Inferior parietal cortex (tissue), 1 donor: ENCODE measurements at regions not wholly inside any gene's neighbourhood (a gene's known extent, or its start where the extent isn't known, plus 50 kb on each side); places are given as distances from the start of the nearest gene placed in this dataset.
"Not testable (repeated sequence)": the region's sequence is repeated elsewhere in the genome, so short reads cannot be mapped to it uniquely, and the experiment has no call there.

ENCODE experiments used
- DNase-seq: peaks from one replicate; pipeline ENCODE4 v3.0.0-alpha.2; 2016; ENCODE audit errors: extremely low spot score

DNA sequence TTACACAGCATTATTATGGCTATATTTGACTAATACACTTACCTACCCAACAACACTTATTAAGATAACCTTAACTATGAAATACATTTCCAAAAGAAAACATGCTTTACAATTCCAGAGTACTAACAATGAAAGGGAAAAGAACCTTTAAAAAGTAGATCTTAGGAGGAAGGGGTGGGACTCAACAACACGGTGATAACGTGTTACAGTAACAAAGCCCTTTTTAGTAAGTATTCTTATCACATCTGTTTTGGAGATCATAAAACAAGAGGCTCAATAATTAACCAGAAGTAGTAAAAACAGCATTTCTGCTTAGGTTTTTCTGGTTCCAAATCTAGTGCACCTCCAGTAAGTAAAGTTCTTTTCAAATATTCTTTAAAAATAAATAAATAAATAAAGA, 202.1 kb upstream of the SLC7A11 start:
- DNase-seq: no peak

DNA sequence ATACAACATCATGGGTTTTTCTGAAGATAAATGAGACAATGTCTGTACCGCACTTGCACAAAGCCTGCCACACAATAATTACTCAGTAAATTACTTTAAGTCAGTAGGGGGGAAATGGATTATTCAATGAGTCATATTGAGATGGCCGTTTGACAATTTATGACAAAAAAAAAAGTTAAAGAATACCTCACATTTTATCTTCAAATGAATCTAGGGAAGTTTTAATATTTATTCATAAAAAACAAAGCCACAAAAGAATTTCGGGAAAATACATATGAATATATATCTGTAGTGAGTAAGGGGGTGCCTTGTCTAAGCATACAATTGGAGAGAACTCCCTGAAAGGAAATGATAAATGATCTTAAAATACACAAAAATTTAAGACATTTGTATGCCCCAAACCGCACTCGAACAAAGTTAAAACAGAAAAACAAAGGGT, 197.0 kb upstream of the SLC7A11 start:
- no peak for DNase-seq

DNA sequence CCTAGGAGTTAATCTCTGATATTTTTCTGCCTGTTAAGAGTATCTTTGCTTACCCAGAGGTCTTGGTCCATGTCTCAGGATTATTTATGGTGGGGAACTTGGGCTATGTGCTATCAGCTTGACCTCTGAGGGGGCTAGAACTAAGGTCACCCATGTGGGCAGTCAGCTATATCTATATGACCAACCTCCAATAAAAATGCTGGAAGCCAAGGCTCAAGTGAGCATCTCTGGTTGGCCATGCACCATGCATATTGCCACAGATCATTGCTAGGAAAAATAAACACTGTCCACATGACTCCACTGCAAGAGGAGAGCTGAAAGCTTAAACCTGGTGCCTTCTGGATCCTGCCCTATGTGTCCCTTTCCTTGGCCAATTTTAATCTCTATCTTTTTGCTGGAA, 196.5 kb upstream of the SLC7A11 start:
- DNase-seq: no peak

DNA sequence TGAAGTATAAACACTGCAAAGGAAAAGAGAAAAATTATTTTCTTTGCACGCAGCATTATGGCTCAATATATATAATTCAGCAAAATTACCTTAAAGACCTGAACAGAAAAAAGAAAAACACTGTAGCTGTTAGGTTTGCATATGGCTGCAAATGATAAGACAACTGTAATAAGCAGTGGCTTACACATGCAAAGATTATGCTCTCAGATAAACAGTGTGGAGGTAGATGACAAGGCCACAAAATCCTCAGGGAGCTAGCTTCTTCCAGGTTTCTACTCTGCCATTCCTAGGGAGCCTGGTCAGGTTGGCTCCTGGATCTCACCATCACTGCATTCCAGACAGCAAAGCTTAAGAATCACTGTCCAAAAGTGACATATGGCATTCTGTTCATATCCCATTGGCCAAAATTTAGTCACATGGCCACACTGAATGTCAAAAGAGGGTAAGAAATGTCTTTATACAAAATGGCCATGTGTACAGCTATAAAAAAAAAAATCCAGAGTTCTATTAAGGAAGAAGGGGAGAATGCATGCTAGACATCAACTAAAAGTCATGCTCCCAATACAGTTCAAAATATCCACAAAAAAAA, 195.2 kb upstream of the SLC7A11 start:
- DNase-seq: no peak

DNA sequence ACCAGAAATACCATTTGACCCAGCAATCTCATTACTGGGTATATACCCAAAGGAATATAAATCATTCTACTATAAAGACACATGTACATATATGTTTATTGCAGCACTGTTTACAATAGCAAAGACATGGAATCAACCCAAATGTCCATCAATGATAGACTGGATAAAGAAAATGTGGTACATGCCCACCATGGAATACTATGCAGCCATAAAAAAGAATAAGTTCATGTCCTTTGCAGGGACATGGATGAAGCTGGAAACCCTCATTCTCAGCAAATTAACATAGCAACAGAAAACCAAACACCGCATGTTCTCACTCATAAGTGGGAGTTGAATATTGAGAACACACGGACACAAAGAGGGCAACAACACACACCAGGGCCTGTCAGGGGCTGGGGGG, 193.6 kb upstream of the SLC7A11 start:
- DNase-seq: not testable (repeated sequence)

DNA sequence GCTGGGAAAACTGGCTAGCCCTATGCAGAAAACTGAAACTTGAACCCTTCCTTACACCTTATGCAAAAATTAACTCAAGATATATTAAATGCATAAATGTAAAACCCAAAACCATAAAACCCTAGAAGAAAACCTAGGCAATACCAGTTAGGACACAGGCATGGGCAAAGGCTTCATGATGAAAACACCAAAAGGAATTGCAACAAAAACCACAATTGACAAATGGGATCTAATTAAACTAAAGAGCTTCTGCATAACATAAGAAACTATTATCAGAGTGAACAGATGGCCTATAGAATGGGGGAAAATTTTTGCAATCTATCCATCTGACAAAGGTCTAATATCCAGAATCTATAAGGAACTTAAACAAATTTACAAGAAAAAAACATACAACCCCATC, 192.9 kb upstream of the SLC7A11 start:
- DNase-seq: not testable (repeated sequence)

DNA sequence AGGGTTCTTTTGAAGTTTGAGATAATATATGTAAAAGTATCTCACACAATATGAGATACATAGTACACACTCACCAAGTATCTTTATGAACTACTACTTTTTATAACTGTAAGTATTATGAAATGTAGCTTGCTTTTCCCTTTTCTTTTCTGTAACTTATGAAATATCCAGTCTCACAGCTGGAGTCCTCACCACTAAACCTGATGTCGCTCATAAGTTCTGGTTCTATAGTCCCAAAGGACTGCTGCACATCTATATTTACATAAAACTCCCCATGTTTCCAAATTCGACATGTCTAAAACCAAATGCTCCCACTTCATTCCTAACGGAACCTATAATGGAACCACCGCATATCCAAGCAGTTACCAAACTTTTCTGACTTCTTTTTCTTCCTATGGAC, 186.5 kb upstream of the SLC7A11 start:
- no peak for DNase-seq

DNA sequence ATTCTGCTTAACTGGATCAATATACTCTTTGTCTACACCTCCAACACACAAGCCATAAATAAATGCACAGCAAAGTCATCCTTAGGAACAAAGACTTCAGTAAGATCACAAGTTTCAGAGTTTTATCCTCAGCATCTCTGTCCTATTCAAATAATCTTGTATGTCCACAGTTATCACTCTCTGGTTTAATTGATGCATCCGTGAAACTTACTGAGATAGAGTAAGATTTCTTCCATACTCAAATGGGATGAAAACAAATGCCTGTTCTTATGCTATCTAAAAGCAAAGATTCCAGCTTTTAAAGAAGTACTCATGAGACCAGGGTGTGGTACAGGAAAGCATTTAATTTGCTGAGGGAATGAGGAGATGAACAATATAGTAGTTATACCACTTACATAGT, 184.6 kb upstream of the SLC7A11 start:
- DNase-seq: no peak

DNA sequence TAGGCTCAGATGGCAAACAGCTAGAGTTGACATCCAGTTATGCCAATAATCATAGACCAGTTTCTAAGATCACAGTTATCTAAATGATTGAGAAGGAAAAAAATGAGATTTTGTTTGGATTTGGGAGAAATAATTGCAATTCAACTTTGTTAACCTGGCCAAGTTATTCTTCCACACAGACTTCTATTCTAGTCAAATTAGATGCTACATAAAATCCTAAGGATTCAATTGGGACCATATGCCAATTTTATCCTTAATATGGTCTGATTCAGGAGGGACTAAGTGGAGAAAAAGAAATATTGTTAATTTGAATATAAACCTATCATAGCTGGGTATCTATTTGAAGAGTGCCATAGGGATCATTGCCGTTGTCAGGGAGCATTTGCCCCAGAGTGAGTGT, 178.3 kb upstream of the SLC7A11 start:
- no peak for DNase-seq

DNA sequence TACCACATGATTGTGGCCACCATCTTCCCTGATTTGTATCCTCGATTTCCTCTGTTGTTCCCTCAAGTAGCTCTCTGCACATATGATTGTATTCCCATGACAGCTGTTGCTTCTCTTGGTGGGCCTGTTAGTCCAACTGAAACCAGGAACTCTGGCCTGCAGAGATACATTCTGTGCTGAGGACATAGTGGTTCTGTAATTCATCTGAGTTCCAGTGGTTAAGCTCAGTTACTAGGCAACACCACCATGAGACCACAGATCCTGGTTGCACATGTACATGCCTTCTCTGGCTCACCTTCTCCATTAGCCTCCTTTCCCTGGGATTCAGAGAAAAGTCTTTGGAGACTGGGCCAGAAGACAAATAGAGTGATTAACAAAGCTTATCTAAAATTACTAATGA, 172.1 kb upstream of the SLC7A11 start:
- no peak for DNase-seq

DNA sequence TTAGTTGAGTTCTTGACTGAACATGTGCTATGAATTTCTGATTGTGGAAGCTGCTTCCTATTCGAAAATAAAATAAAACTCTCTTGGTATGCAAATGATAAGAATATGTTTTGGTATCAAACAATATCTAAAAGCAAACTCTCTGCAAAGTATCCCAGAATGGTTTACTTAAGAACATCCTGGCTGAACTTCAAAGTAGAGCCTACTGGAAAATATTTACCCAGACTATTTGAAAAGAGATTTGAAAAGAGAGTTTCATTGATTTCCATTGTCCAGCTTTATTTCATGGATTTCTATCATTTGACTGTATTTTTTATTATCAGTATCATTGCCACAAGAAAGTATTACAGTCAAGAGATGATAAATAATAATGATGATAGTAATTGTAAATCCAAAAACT, 171.1 kb upstream of the SLC7A11 start:
- DNase-seq: no peak

DNA sequence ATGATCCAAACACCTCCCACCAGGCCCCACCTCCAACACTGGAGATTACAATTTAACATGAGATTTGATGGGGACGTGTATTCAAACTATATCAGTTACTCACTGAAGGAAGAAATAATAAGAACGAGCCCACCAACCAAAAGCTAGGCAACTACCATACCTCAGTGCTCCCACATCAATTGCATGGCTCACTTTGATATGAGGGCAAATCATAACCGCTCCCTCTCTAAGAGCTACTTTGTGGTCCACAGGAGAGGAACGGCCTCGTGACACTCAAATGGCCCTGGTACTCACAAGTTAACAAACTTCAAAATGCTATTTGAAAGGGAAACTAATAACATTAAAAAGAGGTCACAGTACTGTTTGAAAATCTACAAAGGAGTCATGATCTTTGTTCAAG, 170.7 kb upstream of the SLC7A11 start:
- no peak for DNase-seq

DNA sequence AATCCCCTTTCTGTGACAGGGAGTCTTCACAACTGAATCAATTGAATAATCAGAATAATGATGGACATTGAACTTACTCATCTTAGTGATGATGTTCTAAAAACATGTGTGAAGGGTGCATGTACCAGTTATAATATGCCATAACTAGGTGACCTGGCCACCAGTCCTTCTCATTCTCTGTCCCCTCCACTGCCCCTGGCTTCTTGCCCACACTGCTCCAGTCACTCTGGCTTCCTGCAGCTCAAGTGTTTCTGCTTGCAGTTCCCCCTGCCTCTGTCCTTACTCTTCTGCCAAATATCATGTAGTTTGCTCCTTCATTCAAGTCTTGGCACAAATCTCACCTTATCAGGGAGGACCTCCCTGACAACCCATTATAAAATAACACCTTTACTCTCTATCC, 168.1 kb upstream of the SLC7A11 start:
- DNase-seq: no peak

DNA sequence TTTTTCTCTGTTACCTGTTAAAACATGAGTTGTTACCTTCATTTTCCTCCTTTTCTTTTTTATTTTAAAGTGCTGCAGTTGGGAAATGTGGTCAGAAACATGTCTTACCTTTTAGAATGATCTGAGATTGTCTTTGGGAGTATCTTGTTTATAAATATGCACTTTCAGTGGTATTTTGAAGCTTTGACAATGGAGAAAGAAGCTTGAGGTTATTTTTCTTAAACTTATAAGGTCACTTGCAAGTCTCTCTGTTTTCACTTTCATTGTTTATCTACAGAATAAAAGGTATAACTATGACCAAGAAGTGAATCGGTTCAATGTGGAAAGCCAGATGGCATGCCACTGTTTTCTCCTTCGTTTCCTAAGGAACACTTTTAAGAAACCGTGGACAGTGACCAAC, 167.5 kb upstream of the SLC7A11 start:
- no peak for DNase-seq

DNA sequence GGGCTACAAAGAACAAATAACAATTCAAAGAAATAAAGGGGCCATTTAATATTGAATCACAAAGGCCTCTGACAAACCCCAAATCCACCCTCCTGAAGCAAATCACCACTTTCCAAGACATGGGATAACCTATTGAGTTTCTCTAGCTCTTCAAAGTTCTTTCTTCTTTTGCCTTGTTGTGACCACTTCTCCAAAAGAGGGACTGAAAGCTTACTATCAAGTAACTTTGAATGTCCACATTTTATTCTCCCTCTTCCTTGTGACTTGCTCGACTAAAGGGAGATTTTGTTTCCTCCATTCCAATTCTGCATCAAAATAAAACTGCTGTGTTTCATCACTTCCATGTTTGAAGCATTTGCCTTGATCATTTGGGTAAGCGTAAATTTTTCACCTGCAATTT, 166.6 kb upstream of the SLC7A11 start:
- DNase-seq: no peak

DNA sequence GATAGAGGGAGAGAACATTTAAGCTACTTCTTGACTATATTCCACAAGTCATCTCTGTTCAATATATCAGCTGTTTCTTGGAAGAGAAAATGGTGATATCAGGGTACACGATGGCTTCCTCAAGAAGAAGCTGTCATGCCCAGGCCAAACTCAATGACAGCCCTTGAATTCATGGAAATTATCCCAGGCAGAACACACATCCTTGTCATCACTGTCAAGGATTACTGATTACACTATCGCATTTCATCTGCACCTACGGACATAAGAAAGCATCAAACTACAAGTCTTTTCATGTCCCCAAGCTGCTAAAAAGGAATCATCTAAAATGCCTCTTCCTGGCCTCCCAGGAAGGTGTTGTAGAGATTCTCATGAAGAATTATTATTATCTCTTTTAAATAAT, 165.2 kb upstream of the SLC7A11 start:
- DNase-seq: no peak

DNA sequence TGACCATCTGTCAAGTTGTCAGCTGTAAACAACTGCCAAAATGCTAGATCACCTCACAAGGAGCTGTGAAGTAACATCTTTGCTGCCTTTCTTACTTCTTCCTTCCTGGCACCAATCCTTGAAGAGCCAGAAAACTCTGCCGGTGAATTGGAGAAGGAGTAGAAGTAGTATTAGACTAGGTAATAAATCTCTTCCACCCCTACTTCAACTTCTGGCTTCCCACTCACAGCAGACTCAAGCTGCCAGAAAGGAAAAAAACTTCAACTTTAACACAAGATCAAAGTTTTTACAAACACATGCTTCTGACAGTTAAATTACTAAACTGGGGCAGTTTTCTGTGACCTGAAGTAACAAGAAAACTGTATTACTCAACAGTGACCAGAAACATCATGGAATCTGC, 164.7 kb upstream of the SLC7A11 start:
- DNase-seq: no peak

DNA sequence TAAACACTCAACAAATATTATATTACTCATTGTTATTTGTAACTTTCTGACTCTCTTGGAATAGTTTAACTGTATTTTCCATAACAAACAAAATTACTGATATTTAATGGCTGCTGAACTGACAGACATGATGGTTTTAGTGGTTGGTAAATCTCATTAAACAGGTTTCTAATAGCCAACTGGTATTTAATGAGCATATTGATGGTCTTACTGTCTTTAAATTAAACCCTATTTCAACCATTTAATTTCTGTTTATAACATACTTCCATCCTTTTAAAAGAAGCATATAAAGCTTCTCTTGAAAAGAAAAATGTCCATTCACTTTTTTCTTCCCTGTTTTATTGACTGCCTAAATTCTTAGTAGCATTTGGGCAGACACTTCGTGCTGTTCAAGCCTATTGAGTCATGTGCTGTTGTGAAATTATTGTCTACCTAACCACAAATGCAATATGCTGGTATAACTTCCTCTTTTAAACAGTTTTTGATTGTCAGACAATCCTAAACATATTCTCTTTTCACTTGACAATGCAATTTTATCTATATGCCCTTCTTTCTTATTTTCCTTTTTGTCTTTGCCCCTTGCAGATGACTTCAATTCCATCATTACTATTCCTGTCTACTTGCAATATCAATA, 163.9 kb upstream of the SLC7A11 start:
- DNase-seq: no peak

DNA sequence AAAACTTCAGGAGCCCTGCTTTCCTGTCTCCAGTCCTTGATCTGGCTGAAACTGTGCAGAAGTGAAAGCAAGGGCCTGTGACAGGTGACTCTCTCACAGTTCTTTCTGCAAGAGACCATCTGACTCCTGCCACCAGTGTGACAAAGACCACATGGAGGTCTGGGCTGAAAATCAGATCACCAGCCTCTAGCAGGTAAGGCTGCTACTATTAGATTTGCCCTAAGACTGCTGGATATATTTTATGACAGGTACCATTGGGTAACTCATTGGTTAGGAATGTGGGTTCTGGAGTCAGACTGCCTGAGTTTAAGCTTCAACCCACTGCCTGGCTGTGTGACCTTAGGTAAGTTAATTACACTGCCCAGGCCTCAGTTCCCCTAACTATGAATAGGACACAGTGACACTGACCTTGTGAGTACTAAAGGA, 163.3 kb upstream of the SLC7A11 start:
- no peak for DNase-seq

DNA sequence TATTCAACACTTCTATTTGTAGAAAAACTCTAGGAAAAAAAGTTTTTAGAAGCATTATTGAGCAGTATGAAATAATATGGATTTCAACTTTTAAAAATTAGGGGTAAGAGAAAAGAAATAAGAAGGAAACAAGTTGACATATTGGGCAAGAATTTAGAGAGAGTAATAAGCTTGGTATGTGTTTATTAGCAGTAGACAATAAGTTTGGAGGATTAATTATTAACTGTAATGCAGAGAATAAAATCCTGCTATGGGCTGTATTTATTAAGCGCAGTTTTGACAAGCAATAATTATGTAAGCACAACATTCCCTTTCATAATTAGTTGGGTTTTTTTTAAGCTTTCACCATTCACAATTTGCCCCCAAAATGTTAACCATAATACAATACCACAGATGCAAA, 162.7 kb upstream of the SLC7A11 start:
- no peak for DNase-seq

DNA sequence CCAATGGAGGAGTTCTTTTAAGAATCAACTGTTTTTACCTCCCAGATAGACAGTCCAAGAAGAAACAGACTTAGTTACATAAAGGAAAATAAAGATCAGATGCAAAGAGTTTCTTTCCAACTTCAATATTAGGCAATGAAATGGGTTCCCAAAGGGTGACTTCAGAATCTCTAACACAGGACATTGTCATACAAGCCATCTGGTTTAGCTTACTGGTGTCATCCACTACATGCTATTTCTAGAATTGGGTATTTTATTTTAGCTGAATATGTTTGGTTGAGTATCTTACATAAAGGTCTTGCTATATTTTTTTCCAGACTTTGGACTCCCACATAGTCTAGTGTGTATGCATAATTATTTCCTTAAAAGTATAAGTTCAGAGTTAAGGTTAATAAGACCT, 162.1 kb upstream of the SLC7A11 start:
- no peak for DNase-seq

DNA sequence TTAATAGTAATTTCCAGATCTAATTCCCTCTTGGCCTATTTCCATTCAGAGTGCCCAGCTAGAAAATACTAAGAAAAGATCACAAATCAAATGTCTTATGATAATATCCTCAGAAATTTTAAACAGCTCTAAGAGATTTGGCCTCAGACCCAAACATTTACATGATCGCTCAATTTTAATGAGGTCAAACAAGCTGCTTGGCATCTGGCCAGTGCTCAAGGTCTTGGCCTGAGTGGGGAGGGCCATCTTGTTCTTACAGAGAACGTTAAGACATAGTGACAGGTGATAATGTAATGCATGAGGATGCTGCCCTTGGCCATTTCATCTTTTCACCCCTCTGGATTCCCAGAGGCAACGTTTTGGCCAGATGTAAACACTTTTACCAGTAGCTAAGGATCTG, 159.2 kb upstream of the SLC7A11 start:
- DNase-seq: no peak

DNA sequence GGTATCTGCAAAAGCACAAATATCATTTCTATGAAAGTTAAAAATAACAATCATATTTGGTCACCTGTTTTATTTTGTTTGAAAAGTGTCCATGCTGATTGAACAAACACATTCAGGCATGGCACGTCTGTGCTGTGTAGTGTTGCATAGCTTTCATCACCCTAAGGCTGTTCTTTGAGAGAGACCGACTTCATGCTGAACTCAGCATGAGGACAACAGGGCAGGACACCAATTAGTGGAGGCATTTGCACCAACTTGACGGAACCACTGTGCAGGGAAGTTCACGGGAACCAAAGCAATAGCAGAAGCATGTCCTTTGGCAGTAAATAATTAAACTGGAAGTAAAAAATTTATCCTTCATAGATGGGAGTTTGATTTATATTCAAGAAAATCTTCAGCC, 158.4 kb upstream of the SLC7A11 start:
- no peak for DNase-seq

DNA sequence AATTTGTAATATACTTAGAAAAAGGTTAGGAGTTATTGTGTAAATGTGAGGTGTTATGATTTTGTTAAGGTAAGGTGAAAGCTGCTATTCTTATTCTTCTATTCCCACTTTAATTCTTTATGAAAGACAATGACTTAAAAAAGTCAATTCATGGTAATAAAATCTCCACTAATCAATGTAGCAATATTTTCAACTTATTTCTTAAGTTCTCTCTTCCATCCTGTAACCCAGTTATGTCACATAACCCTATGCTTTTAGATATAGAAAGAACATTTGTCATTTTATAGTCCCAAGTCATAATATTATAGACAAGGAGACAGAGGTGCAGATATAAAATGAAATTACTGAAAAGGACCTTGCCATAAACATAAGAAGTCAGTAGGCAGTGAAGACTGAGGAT, 157.9 kb upstream of the SLC7A11 start:
- no peak for DNase-seq
